HG02884 (cell line): ENCODE measurements at regions not wholly inside any gene's neighbourhood (a gene's known extent, or its start where the extent isn't known, plus 50 kb on each side); places are given as distances from the start of the nearest gene placed in this dataset.

Experiments used
- ATAC-seq: cut with Tn5 transposase; IDR thresholded peaks from one replicate; pipeline ENCODE4 v1.9.1; 2021; ENCODE audit warnings: mild to moderate bottlenecking, moderate library complexity; ENCODE audit not compliant: unreplicated experiment

DNA sequence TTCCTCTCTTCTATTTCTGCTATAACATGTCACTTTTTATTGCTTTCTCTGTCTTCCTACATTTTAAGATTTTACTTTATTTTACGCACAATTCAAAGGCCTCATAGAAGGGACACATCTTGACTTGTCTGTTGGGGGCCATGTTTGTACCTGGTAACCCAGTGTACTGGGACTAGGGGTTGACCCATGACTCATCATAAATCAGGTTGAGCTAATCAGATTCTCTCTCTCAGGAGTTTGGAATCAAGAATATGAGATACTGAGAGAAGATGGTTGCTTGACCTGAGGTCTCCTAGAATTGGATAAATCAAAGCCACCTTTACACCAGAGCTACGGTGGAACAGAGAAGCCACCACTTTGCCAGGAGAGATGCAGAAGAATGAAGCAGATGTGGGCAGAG lies 153.0 kb downstream of the UXS1 start:
- no peak for ATAC-seq

DNA sequence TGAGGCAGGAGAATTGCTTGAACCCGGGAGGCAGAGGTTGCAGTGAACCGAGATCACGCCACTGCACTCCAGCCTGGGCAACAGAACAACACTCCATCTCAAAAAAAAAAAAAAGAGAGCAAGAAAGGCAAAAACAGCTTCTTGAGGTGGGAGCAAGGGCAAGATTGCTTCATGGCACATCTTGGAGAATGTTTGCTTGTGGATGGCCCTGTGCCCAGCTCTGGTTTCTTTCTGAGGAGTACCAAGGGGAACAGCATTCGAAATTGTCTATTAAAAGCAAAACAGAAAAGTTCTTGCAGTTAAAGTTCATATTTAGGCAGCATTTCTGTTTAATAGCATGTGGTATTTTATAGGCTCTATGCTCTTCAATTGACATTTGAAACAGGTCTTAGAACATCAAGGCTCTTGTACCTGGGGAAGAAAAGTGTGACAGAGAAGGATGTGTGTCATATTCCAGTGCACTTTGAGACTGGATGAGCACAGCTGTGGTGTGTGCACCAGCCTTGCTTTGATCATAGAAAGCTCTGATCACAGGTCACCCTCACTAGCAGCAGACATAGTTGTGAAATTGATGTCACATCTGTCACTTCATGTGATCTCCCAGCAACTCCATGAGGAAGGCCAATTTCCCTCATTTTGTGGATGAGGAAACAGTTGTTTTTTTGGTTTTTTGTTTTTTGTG lies 154.3 kb downstream of the UXS1 start:
- ATAC-seq: no peak

DNA sequence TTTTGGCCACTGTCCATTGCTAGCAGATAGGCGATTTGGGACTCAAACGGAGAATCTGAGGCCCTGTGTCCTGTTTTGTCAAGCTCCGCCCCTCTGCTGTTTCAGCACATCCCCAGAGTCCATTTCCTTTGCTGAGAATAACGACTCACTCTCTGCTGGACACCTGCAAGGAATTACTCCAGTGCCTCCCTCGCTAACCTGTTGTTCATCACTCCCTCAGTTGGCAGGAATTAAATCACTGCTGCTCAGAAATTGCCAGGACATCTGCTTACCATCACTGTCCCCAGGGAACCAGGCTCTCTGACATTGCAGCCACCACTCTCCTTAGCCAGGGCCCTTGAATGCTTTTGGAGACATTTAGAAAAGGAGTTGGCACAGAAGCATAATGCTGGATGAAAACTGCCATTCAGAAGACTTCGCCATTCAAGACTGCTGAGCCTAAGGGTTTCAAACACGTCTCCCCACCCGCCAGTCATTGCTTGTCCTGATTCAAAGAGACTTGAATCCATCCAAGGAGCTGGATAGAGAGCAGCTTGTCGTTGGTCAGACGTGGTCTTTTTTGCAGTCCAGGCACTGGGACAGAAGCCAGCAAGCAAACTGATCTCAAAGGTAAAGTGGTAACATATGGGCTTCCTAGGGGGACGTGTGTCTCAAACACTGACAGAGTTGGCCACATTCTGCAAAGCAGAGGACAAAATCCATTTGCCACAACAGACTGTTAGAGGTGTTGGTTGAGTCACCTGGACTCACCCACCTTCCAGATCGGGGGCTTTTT lies 155.3 kb downstream of the UXS1 start:
- no peak for ATAC-seq

DNA sequence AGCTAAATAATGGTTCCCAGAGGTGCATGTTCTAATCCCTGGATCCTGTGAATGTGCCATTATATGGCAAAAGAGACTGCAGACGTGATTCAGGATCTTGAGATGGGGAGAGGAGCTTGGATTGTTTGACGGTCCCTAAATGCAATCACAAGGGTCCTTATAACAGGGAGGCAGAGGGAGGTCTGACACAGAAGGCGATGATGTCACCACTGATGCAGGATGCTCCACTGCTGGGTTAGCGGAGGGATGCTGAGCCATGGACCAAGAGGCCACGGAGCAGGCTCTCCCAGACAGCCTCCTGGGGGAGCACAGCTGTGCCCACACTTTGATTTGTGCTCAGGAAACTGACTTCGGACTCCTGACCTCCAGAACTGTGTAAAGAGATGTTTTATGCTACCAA lies 156.2 kb downstream of the UXS1 start:
- ATAC-seq: no peak

DNA sequence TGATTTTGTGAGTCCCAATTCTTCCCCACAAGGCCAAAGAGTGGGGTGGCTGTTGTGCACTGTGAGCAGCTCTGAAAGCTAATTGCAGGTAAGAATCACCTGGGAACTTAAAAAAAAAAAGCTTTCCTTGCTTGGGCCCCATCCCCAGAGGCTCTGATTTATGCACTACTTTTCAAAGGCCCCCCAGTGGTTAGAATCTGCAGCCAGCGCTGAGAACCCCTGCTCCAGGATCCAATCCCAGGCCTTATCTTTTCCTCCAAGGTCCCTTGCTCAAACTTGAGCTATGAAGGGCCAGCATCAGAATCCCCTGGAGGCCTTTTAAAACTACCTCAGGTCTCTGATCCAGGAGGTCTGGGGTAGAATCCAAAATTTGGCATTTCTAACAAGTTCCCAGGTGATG lies 156.8 kb downstream of the UXS1 start:
- ATAC-seq: no peak

DNA sequence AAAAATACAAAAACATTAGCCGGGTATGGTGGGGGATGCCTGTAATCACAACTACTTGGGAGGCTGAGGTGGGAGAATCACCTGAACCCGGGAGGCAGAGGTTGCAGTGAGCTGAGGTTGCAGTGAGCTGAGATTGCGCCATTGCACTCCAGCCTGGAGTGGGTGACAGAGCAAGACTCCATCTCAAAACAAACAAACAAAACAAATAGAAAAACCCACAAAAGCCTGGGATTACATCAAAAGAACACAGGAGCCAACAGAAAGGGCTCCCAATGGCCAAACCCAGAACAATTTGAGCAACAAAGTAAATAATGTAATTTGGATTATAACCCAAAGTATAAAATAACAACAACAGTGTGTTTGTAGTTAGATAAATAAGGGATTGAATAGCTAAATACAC lies 159.8 kb downstream of the UXS1 start:
- ATAC-seq: no peak

DNA sequence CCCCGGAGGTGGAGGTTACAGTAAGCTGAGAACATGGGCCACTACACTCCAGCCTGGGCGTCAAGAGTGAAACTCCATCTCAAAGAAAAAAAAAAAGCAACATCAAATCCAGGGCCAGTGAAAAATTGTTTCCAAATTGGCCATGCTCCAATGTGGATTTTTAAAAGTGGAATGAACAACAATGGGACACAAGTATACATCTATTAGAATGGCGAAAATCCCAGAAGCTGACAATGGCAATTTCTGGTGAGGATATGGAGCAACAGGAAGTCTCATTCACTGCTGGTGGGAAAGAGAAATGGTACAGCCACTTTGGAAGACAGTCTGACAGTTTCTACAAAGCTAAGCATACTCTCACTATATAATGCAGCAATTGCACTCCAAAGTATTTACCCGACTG lies 161.4 kb downstream of the UXS1 start:
- no peak for ATAC-seq

DNA sequence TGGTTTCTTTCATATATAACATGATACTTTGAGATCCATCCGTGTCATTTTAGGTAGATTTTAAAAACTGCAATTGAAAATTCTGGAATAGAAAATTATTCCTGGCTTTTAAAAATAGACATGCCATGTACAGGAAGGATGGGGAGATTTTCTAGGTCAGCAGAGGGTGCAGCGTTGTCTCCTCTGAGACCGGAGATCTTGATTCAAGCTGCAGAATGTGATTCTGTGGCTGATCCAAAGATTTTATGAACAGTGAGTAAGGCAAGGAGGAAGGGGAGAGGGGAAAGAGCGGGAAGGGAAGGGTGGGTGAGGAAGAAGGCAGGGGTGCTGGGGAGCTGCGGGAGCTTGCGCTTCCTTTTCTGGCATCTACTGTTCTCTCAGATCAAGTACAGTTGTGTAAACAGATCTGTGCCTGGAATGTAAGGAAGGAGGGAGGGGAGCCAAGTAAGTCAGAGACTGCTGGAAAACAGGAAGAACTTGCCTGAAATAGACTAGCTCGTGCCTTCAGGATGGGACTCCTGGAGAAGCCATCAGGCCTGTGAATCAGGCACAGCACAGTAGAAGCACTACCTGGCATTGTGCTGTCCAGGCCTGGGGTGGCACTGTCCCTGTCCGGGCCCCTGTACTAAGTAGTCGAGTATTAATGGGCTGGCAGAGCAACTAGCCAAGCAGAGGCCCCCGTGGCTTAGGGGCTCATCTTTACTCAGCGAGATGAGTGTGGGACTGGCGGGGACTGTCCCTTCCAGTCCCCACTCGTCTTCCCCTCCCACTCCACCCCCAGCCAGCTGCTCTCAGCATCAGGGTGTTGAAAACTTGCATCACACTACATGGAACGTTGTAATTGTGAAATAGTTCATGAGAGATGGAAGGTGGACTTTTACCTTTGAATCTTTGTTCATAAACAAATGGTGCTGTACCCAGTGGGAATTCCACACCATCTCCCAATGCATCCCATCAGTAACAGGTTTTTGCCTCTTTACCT lies 163.5 kb downstream of the UXS1 start:
- ATAC-seq: peak; percentile 82

DNA sequence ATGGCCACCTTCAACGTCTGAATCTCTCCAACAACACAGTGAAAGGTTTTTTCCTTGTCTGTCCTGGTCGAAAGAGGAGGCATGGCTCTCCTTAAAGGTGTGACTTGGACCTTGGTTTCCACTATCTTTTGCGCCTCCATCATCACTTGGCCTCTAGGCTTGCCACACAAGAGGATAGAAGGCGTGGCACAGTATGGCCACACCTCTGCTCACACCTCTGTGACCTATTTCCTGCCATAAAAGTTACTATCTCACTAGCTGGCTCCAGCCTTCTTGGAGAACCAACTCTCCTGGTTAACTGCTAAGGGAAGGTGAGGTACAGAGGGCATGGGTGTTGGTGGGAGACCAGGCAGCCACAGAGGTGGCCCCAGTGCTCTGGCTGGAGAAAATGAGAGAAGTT lies 165.9 kb downstream of the UXS1 start:
- ATAC-seq: no peak

DNA sequence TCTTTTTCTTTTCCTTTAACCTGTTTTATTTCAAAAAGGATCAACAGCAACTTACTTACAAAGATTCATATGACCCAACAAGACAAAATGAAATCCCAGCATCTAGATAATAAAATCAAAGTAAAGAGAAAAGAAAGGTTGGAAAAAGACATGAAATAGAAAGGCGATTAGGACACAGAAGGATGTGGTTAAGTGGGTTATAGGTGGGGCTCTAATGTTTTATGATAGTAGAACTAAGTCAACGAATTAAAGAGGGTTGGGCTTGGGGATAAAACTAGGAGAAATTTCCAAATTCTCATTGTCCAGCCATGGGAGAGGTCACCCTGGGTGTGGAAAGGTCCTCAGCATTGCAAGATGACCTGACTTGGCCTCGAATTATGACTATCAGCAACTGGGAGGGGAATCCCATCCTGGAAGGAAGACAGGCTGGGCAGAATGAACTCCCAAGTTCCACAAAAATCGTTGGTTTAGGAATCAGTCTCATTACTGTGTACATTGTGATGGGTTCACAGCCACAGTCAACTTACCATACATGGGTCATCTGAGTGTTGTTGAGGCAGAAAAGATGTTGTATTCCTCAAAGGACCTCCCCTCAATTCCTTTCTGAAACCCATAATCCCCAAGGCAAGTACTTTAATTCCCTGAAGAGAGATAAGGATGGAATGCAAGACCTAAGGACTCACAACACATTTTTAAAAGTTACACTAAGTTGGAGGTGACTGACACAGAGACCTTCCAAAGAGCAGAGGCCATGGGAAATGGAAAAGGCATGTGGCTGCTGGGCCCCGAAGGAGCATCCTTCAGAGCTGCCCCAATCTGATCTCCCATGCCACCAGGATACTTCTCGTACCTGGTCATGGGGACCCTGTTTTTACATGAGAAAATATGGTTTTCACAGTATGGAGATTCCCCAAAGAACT lies 167.6 kb downstream of the UXS1 start:
- ATAC-seq: no peak

DNA sequence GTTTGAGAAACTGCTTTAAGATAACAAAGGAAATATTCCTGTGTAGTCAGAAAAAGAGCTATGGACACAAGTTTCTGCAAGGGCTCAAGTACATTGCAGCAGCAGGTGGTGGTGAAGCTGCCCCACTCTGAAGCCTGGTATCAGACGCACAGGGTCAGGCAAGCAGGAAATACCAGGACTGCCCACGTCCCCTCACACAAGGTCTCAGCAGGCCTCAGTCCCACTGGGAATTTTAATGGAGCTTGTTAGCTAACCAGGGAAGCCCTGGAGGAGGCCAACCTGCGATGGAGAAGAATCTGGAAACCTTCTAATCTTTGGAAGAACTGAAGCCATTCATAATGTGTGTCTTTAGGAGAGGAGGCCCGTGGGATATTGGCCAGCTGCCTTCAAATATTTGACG lies 168.3 kb downstream of the UXS1 start:
- no peak for ATAC-seq

DNA sequence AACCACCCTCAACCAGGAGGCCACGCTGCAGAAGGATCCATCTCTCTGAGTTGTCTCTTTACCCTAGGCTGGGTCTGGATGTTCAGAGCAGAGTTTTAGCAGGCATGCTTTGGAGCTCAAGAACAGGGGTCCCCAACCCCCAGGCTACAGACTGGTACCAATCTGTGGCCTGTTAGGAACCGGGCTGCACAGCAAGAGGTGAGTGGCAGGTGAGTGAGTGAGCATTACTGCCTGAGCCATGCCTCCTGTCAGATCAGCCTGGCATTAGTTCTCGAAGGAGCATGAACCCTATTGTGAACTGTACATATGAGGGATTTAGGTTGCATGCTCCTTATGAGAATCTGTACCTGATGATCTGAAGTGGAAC lies 172.5 kb downstream of the UXS1 start:
- no peak for ATAC-seq

DNA sequence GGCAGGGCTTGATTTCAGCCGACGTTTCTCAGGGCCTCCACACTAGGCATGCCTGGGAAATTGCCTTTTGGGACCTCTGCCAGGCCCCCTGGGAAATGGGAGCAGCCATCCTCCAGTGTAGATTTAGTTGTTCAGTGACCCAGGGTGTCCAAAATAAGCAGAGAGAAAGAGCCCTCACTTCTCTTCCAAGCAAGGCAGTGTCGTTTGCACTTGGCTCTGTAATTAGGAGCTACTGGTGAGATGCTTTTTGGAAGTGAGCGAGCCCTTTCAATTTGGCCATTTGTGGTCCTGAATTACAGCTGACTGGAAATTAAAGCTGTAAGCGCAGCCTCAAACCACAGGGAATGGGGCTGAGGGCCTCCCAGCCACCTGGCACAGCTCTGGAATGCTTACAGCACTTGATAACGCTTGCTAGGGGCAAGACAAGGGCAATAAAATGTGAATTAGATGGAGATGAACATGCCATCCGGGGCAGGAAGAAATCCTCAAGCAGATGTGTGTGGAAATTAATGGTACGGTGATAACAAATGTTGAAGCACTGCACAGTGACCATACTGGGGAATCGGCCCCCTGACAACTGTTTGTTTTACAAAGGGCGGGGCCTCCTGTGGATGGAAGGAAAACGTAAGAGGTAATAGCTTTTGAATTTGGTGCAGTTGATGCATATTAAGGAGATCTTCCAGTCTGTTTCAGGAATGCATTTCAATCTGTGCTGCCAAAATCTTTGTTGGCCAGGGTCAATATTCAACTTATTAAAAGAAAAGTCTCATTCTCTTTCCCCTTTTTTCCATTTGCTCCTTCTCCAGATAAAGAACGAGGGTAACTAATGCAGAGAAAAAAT lies 173.1 kb downstream of the UXS1 start:
- no peak for ATAC-seq

DNA sequence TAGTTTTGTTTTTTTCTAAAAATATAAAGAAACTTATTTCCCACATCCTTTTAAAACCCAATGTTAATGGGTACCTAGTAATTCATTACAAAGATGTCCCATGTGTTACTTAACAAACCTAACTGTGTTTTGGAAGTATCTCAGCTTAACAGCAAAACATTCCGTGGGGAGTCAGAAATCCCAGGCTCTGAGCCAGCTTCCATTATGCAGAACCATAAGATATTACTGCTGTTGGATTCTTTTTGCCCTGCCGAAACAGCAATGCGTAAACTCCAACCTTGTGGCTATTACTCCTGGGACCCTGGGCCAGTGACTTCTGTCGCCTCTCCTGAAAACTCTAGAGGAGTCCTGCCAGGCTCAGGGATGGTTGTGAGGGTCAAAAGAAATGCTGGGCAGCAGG lies 174.1 kb downstream of the UXS1 start:
- no peak for ATAC-seq

DNA sequence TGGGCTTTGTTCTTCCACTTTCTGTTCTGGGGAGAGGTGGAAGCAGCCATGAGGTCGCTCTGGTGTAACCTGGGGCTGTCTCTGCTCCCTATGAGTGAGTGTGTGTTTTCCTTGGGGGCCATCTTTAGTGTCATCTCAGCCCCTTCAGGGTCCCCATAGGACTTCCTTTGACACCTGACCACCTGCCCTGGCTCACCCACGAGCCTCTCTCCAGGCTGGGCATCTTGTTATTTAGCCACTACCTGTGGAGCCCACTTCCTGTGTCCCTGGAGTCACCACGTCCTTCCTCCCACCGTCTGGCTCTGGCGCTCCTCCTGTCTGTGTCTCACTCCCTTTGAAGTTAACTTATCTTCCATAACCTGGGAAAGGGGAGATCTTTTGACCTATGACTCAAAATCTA lies 176.0 kb downstream of the UXS1 start:
- ATAC-seq: no peak

DNA sequence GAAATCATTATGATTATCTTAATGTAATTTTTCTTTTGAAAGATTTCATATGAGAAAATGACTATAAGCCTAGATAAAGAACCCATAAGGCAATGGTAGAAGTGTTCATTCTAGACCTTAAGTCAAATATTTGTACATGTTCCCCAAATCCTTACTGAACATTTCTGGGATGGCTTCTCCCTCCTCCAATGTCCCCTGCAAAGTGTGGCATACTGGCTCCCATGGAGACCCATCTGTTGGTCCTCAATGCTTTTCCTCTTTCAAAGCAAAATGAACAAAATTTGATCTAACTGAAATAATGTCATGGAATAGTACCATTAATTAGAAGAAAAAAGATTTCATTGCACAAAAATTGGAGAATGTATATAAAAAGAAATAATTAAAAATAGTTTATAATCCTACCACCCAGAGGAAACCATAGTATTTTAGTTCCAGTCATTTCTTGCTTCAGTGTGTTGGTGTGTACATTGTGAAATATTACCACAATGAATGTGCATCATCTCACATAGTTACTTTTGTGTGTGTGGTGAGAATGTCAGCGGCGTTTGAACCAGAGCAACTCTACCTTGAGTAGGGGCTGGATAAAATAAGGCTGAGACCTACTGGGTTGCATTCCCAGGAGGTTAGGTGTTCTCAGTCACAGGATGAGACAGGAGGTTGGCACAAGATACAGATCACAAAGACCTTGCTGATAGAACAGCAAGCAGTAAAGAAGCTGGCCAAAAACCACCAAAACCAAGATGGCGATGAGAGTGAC lies 181.3 kb downstream of the UXS1 start:
- no peak for ATAC-seq

DNA sequence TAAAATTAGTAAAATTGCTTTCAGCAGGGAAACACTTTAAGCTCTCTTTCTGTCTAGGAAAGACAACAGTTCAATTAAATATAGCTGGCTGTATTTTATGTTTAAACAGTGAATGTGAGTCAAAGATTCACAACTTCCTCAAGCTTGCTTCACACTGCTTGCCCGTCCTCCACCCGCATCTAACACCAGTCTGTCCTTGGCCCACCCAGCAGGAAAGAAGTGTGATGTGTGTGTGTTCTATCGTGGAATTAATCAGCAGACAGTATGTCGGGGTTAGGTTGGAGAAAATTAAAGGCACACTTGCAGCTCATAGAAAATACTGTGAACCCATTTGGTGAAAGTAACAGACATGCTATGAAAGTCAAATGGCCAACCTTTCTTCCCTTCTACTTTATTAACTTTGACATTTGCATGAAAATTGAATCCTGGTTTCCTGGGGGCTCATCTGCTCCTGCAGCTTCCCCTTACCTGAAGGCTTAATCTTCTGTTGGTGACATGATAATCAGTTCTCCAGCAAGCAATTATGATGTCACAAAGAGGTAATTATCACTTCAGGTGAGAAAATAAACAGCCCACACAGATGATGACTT lies 182.0 kb downstream of the UXS1 start:
- ATAC-seq: no peak

DNA sequence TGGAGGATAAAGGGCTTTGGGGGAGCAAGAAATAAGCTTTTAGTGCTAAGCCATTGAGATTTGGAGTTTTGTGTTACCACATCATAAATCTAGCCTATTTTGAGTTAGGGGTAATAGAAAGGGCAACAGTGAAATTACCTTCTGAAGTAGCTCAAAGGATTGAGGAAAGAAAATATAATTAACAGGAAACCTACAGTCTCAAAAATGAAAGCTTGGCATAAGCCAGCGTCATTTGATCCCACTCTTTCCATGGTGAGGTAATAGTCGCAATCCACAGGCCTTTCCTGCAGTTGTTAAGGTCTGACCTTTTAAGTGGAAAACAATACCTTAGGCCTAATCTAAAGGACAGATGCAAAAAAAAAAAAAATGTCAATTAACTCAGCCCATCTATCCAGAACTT lies 182.7 kb downstream of the UXS1 start:
- no peak for ATAC-seq
